ENCODE measurements at regions not wholly inside any gene's neighbourhood (a gene's known extent, or its start where the extent isn't known, plus 50 kb on each side); places are given as distances from the start of the nearest gene placed in this dataset.
"Not testable (repeated sequence)": the region's sequence is repeated elsewhere in the genome, so short reads cannot be mapped to it uniquely, and the experiment has no call there.

DNA sequence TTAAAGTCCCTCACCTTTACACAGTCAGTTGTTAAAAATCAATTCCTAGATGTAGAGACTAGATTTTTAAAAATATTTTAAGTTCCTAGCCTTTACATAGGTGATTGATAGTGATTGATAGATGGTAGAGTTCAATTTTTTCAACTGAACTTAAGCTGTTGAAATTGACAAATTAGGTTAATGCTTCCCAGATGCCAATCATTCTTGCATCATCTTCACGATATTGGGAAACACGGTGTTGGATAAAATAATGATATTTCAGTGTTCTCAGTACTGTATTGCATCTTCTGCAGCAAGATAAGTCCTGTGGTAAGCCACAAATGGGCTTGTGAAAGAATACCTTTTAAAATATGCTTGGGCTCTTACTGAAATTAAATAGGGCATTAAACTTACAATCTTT is 667.6 kb downstream of the STK39 start:
- no peak for DNase-seq (ENCODE audit: low spot score)

- no peak for DNase-seq (ENCODE audit: low spot score)
Measured at GRCh38 chr2:167575276-167575675, 672.1 kb downstream of the STK39 start.

GRCh38 chr2:167572883-167573619 is 674.3 kb downstream of the STK39 start:
- DNase-seq (ENCODE audit: low spot score), result no peak

- DNase-seq (ENCODE audit: low spot score), result no peak
Measured at GRCh38 chr2:167570370-167570769, 677.0 kb downstream of the STK39 start.

GRCh38 chr2:167563885-167564619 is 675.8 kb downstream of the XIRP2 start:
- not testable (repeated sequence) for DNase-seq (ENCODE audit: low spot score)

GRCh38 chr2:167558272-167558991 is 670.2 kb downstream of the XIRP2 start:
- DNase-seq (ENCODE audit: low spot score), result peak; percentile 49

GRCh38 chr2:167555098-167555720 is 666.9 kb downstream of the XIRP2 start:
- DNase-seq (ENCODE audit: low spot score), result no peak

- DNase-seq (ENCODE audit: low spot score), result no peak
Measured at GRCh38 chr2:167553635-167554034, 665.4 kb downstream of the XIRP2 start.

GRCh38 chr2:167551416-167551815 is 663.1 kb downstream of the XIRP2 start:
- DNase-seq (ENCODE audit: low spot score), result no peak

GRCh38 chr2:167550448-167550847 is 662.2 kb downstream of the XIRP2 start:
- peak; percentile 13 for DNase-seq (ENCODE audit: low spot score)

DNA sequence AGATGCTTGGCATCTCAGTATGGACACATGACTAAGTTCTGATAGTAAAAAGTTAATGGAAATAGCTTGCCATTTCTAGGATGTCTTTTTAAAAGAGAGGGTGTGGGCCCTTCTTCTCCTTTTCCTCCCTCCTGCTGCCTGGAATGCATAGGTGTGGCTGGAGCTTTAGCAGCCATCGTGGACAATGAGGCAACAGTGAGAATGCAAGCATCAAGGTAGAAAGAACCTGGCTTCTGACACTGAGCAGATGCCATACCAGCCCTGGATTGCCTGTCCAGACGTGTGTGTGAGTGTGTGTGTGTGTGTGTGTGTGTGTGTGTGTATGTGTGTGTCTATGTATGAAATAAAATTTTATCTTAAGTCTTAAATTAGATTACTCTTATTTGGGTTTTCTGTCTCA is 660.1 kb downstream of the XIRP2 start:
- DNase-seq (ENCODE audit: low spot score), result no peak

GRCh38 chr2:167544602-167545001 is 656.3 kb downstream of the XIRP2 start:
- no peak for DNase-seq (ENCODE audit: low spot score)

GRCh38 chr2:167543721-167544120 is 655.4 kb downstream of the XIRP2 start:
- no peak for DNase-seq (ENCODE audit: low spot score)

- no peak for DNase-seq (ENCODE audit: low spot score)
Measured at GRCh38 chr2:167537743-167538142, 649.5 kb downstream of the XIRP2 start.

DNA sequence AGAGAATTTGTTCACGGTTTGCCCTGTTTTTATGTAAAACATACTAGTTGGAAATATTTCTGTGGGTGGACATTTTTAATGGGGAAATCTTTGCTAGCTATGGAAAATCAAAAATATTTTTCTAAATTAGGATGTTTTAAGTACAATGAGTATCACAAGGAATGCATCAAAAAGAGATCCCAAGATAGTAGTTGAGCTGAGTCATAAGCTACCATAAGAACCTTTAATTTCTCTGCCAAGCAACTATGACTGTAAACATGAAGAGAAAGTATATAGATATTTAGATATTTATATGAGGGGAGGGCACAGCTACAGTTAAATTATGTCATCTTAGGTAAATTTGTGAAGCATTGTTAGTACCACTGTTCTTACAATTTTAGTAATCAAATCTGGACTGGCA is 646.2 kb downstream of the XIRP2 start:
- DNase-seq (ENCODE audit: low spot score), result no peak

- DNase-seq (ENCODE audit: low spot score), result no peak
Measured at GRCh38 chr2:167524786-167525185, 636.5 kb downstream of the XIRP2 start.

DNA sequence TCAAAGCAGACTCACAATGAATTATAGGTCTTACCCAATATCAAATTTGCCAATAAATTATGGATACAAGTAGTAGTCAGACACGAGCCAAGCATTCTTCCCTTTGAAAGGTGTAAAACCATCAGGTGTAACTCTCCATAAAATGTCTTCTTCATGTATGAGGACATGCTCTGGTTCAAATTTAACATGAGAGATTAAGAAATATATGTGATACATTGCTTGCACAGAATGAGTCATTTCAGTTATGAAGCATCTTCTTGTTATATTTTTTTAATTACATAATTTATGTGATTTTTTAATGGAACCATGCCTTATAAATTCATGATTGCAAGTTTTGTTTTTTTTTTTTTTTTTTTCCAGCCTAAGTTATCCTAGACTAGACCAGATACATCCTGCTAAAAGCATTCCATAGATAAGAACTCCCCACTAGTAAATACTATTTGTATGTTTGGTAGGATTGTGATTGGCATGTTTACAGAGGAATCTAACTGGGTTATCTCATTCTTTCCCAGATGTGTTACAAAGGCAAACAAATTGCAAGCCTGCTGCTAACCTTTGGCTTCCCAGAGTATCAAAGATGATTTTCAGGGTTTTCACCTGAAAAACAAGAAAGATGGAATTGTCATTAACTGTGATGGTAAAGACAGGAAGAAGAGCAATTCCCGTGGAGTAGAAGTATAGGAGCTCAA is 621.9 kb downstream of the XIRP2 start:
- DNase-seq (ENCODE audit: low spot score), result no peak

DNA sequence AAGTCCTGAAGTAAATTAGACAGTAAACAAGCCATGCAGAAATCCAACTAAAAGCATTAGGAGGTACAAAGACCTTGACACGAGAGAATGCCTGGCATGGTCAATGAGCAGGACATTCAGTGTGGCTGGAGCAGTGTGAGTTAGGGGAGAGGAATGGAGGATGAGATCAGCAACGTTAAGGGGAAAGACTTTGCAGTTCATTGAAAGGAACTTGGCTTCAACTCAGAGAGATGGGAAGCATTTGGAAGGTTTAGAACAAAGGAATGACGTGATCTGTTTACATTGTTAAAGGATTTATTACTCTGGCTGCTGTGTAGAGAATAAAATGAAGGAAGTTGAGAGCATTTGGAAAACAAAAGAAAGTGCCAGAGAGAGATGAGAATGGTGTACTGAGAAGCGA is 621.3 kb downstream of the XIRP2 start:
- DNase-seq (ENCODE audit: low spot score), result no peak

GRCh38 chr2:167508709-167509108 is 620.4 kb downstream of the XIRP2 start:
- DNase-seq (ENCODE audit: low spot score), result no peak

DNA sequence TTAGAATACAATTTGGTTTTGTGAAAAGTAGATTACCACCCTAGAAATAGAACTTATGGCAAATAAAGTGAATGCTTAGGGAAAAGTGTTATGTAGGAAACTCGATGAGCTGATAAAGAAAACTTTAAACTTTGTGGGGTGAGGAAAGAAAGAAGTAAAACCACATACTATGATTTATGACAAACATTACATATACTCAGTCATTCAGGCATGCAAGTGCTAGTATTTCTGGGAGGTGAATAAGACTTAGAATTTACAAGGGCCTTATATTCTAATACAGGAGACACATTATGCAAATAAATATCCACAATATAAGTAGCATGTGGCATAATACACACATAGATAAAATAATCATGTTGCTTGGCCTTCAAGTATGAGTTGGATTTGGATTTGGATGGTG is 618.1 kb downstream of the XIRP2 start:
- DNase-seq (ENCODE audit: low spot score), result no peak

DNA sequence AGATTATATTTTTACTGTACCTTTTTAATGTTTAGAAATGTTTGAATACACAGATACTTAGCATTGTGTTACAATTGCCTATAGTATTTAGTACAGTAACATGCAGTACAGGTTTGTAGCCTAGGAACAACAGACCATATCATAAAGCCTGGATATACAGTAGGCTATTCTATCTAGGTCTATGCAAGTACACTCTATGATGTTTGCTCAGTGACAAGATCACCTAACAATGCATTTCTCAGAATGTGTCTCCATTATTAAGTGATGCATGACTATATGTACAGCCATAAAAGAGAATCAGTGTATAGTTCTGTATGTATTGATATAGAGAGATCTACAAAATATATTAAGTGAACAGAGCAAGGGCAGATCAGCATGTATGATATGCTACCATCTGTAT is 616.4 kb downstream of the XIRP2 start:
- DNase-seq (ENCODE audit: low spot score), result no peak

GRCh38 chr2:167504061-167504460 is 615.8 kb downstream of the XIRP2 start:
- no peak for DNase-seq (ENCODE audit: low spot score)

All from LoVo (cell line).